NT2/D1 (cell line): ENCODE measurements at regions not wholly inside any gene's neighbourhood (a gene's known extent, or its start where the extent isn't known, plus 50 kb on each side); places are given as distances from the start of the nearest gene placed in this dataset.

ENCODE experiments used
- YY1 ChIP-seq: IDR thresholded peaks from 2 replicates; pipeline ENCODE4 v1.6.1; 2011; ENCODE audit not compliant: insufficient read length, insufficient read depth
- ZNF274 ChIP-seq: IDR thresholded peaks from 2 replicates; pipeline ENCODE4 v1.6.1; 2011; ENCODE audit warnings: mild to moderate bottlenecking, low read depth, low read length

- TF ChIP-seq YY1, result no peak
- TF ChIP-seq ZNF274, result no peak
Measured at GRCh38 chr20:41960166-41960565, 342.0 kb upstream of the CHD6 start.
